Colonic mucosa (tissue), 4 donors: ENCODE measurements at regions not wholly inside any gene's neighbourhood (a gene's known extent, or its start where the extent isn't known, plus 50 kb on each side); places are given as distances from the start of the nearest gene placed in this dataset.
"Not testable (repeated sequence)": the region's sequence is repeated elsewhere in the genome, so short reads cannot be mapped to it uniquely, and the experiment has no call there.

Experiments
- DNase-seq: peaks from one replicate; pipeline ENCODE4 v3.0.0-alpha.2; 2020
- H3K27ac ChIP-seq: fragments of 200-600 bp; one replicate; pipeline ENCODE4 v1.8.0; 2021
- H3K27me3 ChIP-seq: fragments of 200-600 bp; one replicate; pipeline ENCODE4 v1.8.0; 2021
- H3K36me3 ChIP-seq: fragments of 200-600 bp; one replicate; pipeline ENCODE4 v1.8.0; 2021
- H3K4me1 ChIP-seq: fragments of 200-600 bp; one replicate; pipeline ENCODE4 v1.8.0; 2021; ENCODE audit warnings: mild to moderate bottlenecking
- H3K4me3 ChIP-seq: fragments of 200-600 bp; one replicate; pipeline ENCODE4 v1.8.0; 2021
- H3K9ac ChIP-seq, 2 donors: one replicate each; pipeline ENCODE4 v1.7.0; 2013; ENCODE audit warnings: control low read depth in 2 of 2, low read depth in 2 of 2, low read length in 2 of 2
- H3K9me3 ChIP-seq: fragments of 200-600 bp; one replicate; pipeline ENCODE4 v1.8.0; 2021
- intact Hi-C: fragments of 100-400 bp; cut with DNase I; formaldehyde crosslinking; loops from one replicate; pipeline ENCODE4 v1.14.1; 2022
- TF ChIP-seq, protein P1 (sequence below): fragments of 200-600 bp; IDR thresholded peaks from one replicate; pipeline ENCODE4 v1.8.0; 2022; ENCODE audit warnings: antibody characterized with exemption, mild to moderate bottlenecking
- donor health status: healthy.
- donor health status: DM: no; HTN: no; CAD: no.
- donor health status: DM: no; HTN: no; CAD: no.

DNA sequence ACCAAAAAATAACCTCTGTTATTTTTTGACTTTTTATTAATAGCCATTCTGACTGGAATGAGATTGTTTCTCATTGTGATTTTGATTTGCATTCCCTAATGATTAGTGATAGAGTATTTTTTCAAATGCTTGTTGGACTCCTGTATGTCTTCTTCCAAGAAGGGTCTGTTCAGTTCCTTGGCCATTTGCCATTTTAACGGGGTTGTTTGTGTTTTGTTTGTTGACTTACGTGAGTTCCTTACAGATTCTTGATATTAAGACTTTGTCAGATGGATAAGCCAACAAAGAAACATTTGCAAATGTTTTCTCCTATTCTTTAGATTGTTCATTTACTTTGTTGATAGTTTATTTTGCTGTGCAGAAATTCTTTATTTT lies 651.6 kb upstream of the LRFN5 start:
- H3K4me3 ChIP-seq: no peak overlapping the region
- TF ChIP-seq, protein P1, sequence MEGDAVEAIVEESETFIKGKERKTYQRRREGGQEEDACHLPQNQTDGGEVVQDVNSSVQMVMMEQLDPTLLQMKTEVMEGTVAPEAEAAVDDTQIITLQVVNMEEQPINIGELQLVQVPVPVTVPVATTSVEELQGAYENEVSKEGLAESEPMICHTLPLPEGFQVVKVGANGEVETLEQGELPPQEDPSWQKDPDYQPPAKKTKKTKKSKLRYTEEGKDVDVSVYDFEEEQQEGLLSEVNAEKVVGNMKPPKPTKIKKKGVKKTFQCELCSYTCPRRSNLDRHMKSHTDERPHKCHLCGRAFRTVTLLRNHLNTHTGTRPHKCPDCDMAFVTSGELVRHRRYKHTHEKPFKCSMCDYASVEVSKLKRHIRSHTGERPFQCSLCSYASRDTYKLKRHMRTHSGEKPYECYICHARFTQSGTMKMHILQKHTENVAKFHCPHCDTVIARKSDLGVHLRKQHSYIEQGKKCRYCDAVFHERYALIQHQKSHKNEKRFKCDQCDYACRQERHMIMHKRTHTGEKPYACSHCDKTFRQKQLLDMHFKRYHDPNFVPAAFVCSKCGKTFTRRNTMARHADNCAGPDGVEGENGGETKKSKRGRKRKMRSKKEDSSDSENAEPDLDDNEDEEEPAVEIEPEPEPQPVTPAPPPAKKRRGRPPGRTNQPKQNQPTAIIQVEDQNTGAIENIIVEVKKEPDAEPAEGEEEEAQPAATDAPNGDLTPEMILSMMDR: no peak
- DNase-seq: no peak
- no peaks in the 10 kb centered on the region for H3K4me1 ChIP-seq
- no peak overlapping the region for H3K9ac ChIP-seq
- no peaks in the 10 kb centered on the region for H3K36me3 ChIP-seq
- no peaks in the 10 kb centered on the region for H3K27me3 ChIP-seq
- H3K27ac ChIP-seq: no peak overlapping the region
- no peaks in the 10 kb centered on the region for H3K9me3 ChIP-seq
- intact Hi-C loops: no loop called here

DNA sequence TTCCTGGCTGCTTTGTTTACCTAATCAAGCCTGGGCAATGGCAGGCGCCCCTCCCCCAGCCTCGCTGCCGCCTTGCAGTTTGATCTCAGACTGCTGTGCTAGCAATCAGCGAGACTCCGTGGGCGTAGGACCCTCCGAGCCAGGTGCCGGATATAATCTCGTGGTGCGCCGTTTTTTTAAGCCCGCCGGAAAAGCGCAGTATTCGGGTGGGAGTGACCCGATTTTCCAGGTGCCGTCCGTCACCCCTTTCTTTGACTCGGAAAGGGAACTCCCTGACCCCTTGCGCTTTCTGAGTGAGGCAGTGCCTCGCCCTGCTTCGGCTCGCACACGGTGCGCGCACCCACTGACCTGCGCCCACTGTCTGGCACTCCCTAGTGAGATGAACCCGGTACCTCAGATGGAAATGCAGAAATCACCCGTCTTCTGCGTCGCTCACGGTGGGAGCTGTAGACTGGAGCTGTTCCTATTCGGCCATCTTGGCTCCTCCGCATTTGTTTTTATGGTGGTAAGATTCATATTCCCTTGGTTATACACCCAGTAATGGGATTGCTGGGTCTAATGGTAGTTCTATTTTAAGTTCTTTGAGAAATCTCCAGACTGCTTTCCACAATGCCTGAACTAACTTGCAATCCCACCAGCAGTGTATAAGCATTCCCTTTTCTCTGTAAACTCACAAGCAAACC lies 652.1 kb upstream of the LRFN5 start:
- H3K27me3 ChIP-seq, H3K36me3 ChIP-seq, H3K4me1 ChIP-seq, H3K9me3 ChIP-seq, H3K27ac ChIP-seq, DNase-seq, H3K9ac ChIP-seq, H3K4me3 ChIP-seq, intact Hi-C loops: not testable (repeated sequence)

DNA sequence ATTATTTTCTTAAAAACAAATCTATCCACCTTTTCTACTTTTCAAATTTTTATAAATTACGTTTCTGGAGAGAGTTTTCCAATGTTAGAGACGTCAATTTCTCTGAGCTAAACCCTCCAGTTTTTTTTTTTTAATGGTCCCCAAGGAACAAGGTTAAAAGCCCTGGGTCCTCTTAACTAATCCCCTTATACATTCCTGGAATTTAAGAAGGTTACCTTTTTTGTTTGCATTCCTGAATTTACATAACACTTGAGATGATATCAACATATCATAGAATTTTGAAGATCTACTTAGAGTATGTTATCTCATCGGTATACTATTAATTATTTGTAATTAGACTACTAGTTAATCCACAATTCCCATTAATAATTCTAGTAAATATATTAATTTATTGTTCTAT lies 662.2 kb upstream of the LRFN5 start:
- Histone ChIP-seq H3K9ac (no peak overlapping the region), H3K9me3 (no peaks in the 10 kb centered on the region), H3K27me3 (no peaks in the 10 kb centered on the region), H3K4me3 (no peak overlapping the region), H3K27ac (no peak overlapping the region), H3K4me1 (no peaks in the 10 kb centered on the region), H3K36me3 (no peaks in the 10 kb centered on the region)
- DNase-seq: no peak
- TF ChIP-seq, protein P1: no peak
- intact Hi-C loops: no loop called here

DNA sequence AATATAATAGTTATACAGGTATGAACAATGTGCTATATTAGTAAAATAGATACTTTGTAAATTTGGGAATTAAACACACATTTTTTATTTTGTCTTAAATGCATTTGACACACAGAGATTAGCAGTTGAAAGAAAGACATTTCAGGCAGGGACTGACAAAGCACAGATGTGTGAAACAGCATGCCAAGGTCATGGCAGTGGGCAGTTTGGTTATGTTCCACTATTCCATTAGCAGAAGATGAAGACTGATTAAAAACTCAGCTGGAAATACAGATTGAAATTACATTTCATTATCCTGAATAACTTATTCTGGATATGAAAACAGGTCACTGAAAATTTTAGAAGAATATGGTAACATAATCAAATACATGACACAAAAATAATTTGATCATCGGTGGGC lies 669.8 kb upstream of the LRFN5 start:
- Histone ChIP-seq H3K4me3 (no peak overlapping the region), H3K9ac (no peak overlapping the region), H3K27me3 (no peaks in the 10 kb centered on the region), H3K4me1 (no peaks in the 10 kb centered on the region), H3K9me3 (no peaks in the 10 kb centered on the region), H3K27ac (no peak overlapping the region), H3K36me3 (no peaks in the 10 kb centered on the region)
- intact Hi-C loops: no loop called here
- TF ChIP-seq, protein P1: no peak
- DNase-seq: no peak

DNA sequence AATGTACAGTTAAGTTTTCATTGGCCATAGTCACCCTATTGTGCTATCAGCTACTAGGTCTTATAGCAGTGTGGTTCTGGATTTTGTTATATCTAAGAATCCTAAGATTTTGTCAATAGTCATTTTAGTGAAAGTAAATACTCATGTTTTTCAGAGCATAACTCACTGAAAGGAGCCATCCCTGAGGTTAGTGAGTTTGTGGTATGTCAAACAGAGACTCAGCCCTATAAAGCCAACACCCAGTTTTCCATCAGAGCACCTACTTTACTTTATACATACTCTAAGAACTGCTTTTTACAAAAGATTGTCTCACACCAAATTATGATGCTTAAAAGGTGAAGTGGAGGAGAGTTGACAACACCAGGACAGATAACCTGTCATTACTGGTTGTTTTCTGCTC lies 686.3 kb upstream of the LRFN5 start:
- TF ChIP-seq, protein P1: no peak

DNA sequence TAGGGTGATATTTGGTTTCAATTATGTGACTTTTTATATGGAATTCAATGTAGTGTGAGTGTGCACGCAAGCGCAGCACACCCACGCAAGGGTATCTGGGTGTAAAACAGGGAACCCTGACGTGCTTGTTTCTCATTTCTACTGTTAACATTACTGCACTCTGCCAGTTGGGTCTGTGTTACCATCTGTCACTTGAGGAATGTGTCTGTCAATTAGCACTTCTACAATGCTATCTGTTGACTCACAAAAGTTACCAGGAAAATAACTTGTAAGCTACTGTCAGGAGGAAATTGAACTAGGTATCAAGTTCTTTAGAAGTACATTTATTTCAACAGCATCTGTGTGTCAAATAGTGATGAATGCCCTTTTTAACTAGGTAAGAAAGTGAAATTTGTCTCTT lies 695.5 kb upstream of the LRFN5 start:
- Histone ChIP-seq H3K27ac (no peak overlapping the region), H3K36me3 (no peaks in the 10 kb centered on the region), H3K4me1 (no peaks in the 10 kb centered on the region), H3K4me3 (no peak overlapping the region), H3K27me3 (no peaks in the 10 kb centered on the region), H3K9me3 (no peaks in the 10 kb centered on the region), H3K9ac (no peak overlapping the region)
- intact Hi-C loops: no loop called here
- TF ChIP-seq, protein P1: no peak
- no peak for DNase-seq

More for the DNA sequence above, 686.3 kb upstream of the LRFN5 start:
- intact Hi-C loops: no loop called here
- H3K4me1 ChIP-seq: no peaks in the 10 kb centered on the region
- H3K9me3 ChIP-seq: no peaks in the 10 kb centered on the region
- H3K27ac ChIP-seq: no peak overlapping the region
- H3K4me3 ChIP-seq: no peak overlapping the region
- H3K27me3 ChIP-seq: no peaks in the 10 kb centered on the region
- no peak for DNase-seq
- H3K9ac ChIP-seq: no peak overlapping the region
- no peaks in the 10 kb centered on the region for H3K36me3 ChIP-seq
